Panc1 (cell line): ENCODE measurements at regions not wholly inside any gene's neighbourhood (a gene's known extent, or its start where the extent isn't known, plus 50 kb on each side); places are given as distances from the start of the nearest gene placed in this dataset.
"Not testable (repeated sequence)": the region's sequence is repeated elsewhere in the genome, so short reads cannot be mapped to it uniquely, and the experiment has no call there.

ENCODE experiments used
- ATAC-seq: fragments of 200-7000 bp; cut with Tn5 transposase; 2 replicates; pipeline ENCODE4 v1.9.1; 2020; ENCODE audit warnings: mild to moderate bottlenecking, moderate library complexity
- BruUV-seq: library from RNA; stranded (reverse); fragments of 400-500 nt; replicated peaks from 2 replicates; lab custom pipeline; 2021; lab: Mats Ljungman, UMichigan
- CTCF ChIA-PET: fragments of 300-600 bp; sonication (Branson Sonifier 250); formaldehyde crosslinking; loops from one replicate; lab custom pipeline; 2022; ENCODE audit warnings: antibody characterized with exemption; lab: Charles Lee
- POLR2A ChIA-PET: fragments of 300-600 bp; sonication (Branson Sonifier 250); formaldehyde crosslinking; loops from one replicate; lab custom pipeline; 2022; ENCODE audit warnings: antibody characterized with exemption; lab: Charles Lee
- DNase-seq: peaks from one replicate; pipeline ENCODE4 v3.0.0-alpha.2; 2010; ENCODE audit warnings: low read depth, low spot score
- H3K27ac ChIP-seq: 2 replicates; pipeline ENCODE4 v1.5.1; 2011; ENCODE audit warnings: mild to moderate bottlenecking, low read length, inconsistent platforms
- H3K27me3 ChIP-seq: fragments of 200-500 bp; sonication (Bioruptor generic); 2 replicates; pipeline ENCODE4 v1.6.0; 2014; ENCODE audit warnings: low read length, inconsistent platforms; ENCODE audit not compliant: control insufficient read depth, insufficient read depth
- H3K36me3 ChIP-seq: fragments of 200-500 bp; sonication (Bioruptor generic); 2 replicates; pipeline ENCODE4 v1.5.1; 2014; ENCODE audit warnings: inconsistent platforms, mild to moderate bottlenecking, low read length, moderate library complexity; ENCODE audit not compliant: control insufficient read depth, insufficient read depth
- H3K4me1 ChIP-seq: 2 replicates; pipeline ENCODE4 v1.5.1; 2011; ENCODE audit warnings: inconsistent platforms, mild to moderate bottlenecking, low read length, moderate library complexity; ENCODE audit not compliant: control insufficient read depth, insufficient read depth
- H3K4me3 ChIP-seq, 2 experiments: 2 replicates each; pipeline ENCODE4 v1.5.1; 2011 to 2012; ENCODE audit warnings: low read depth in 2 of 2, low read length in 2 of 2, mild to moderate bottlenecking in 2 of 2, inconsistent platforms in 1 of 2, moderate library complexity in 1 of 2
- H3K9me3 ChIP-seq: fragments of 200-500 bp; sonication (Bioruptor generic); 2 replicates; pipeline ENCODE4 v1.5.1; 2014; ENCODE audit warnings: low read depth, mild to moderate bottlenecking, inconsistent platforms, low read length, moderate library complexity; ENCODE audit not compliant: control insufficient read depth, insufficient read depth
- POLR2AphosphoS5 ChIP-seq: IDR thresholded peaks from 2 replicates; pipeline ENCODE4 v1.6.1; 2012; ENCODE audit warnings: mild to moderate bottlenecking, low read depth, low read length, moderate library complexity
- SIN3A ChIP-seq: IDR thresholded peaks from 2 replicates; pipeline ENCODE4 v1.6.1; 2012; ENCODE audit warnings: low read depth, mild to moderate bottlenecking, low read length, moderate library complexity, borderline replicate concordance; ENCODE audit not compliant: insufficient read depth
- TCF7L2 ChIP-seq: IDR thresholded peaks from 2 replicates; pipeline ENCODE4 v1.6.1; 2011; ENCODE audit warnings: mild to moderate bottlenecking, low read depth, low read length, inconsistent platforms
- in situ Hi-C: cut with HindIII; loops from 2 replicates; pipeline ENCODE4 v1.10.0; 2016; ENCODE audit warnings: low sequenced_read_pairs, low pct_unique_long_range_greater_than_20kb
- intact Hi-C: fragments of 100-400 bp; cut with micrococcal nuclease; formaldehyde crosslinking; loops from one replicate; pipeline ENCODE4 v1.10.0; 2022; ENCODE audit not compliant: unreplicated experiment
- TF ChIP-seq, protein P1 (sequence below), 2 experiments: IDR thresholded peaks; 2 replicates each; pipeline ENCODE4 v1.6.1; 2011 to 2012; ENCODE audit warnings: low read depth in 2 of 2, control low read depth in 1 of 2, low read length in 1 of 2, mild to moderate bottlenecking in 1 of 2, moderate library complexity in 1 of 2; ENCODE audit not compliant: insufficient read depth in 1 of 2
- TF ChIP-seq, protein P2 (sequence below): fragments of 450-650 bp; IDR thresholded peaks from 2 replicates; pipeline ENCODE4 v1.5.1; 2017; ENCODE audit warnings: mild to moderate bottlenecking

DNA sequence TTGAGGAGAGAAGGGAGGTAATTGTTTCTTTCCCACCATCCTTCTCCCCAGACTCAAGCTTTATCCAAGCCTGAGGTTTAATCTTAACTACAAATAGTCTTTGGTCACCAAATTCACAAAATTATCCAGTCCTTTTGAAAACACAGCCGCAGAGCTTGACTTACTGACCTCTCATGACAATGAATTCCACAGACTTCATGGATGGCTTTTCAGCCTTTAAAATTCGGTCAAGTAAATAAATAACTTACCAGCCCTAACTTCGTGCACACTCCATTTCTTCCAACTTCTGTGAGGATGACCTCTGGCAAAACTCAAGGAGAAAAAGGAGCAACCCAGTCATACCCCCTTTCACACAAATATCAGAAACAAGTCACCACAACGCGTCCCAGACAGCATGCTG, 137.0 kb upstream of the CDKN3 start:
- TF ChIP-seq, protein P1, sequence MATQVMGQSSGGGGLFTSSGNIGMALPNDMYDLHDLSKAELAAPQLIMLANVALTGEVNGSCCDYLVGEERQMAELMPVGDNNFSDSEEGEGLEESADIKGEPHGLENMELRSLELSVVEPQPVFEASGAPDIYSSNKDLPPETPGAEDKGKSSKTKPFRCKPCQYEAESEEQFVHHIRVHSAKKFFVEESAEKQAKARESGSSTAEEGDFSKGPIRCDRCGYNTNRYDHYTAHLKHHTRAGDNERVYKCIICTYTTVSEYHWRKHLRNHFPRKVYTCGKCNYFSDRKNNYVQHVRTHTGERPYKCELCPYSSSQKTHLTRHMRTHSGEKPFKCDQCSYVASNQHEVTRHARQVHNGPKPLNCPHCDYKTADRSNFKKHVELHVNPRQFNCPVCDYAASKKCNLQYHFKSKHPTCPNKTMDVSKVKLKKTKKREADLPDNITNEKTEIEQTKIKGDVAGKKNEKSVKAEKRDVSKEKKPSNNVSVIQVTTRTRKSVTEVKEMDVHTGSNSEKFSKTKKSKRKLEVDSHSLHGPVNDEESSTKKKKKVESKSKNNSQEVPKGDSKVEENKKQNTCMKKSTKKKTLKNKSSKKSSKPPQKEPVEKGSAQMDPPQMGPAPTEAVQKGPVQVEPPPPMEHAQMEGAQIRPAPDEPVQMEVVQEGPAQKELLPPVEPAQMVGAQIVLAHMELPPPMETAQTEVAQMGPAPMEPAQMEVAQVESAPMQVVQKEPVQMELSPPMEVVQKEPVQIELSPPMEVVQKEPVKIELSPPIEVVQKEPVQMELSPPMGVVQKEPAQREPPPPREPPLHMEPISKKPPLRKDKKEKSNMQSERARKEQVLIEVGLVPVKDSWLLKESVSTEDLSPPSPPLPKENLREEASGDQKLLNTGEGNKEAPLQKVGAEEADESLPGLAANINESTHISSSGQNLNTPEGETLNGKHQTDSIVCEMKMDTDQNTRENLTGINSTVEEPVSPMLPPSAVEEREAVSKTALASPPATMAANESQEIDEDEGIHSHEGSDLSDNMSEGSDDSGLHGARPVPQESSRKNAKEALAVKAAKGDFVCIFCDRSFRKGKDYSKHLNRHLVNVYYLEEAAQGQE (IDR thresholded peaks at IDR 0.05; ENCODE audit: insufficient read depth in 1 of 2, low read depth in 2 of 2, low read length in 1 of 2): no peak
- TF ChIP-seq TCF7L2 (no peak), POLR2AphosphoS5 (no peak), SIN3A (no peak)
- TF ChIP-seq, protein P2, sequence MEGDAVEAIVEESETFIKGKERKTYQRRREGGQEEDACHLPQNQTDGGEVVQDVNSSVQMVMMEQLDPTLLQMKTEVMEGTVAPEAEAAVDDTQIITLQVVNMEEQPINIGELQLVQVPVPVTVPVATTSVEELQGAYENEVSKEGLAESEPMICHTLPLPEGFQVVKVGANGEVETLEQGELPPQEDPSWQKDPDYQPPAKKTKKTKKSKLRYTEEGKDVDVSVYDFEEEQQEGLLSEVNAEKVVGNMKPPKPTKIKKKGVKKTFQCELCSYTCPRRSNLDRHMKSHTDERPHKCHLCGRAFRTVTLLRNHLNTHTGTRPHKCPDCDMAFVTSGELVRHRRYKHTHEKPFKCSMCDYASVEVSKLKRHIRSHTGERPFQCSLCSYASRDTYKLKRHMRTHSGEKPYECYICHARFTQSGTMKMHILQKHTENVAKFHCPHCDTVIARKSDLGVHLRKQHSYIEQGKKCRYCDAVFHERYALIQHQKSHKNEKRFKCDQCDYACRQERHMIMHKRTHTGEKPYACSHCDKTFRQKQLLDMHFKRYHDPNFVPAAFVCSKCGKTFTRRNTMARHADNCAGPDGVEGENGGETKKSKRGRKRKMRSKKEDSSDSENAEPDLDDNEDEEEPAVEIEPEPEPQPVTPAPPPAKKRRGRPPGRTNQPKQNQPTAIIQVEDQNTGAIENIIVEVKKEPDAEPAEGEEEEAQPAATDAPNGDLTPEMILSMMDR: no peak
- ChIA-PET CTCF (no interaction called here), POLR2A (no interaction called here)
- no peak overlapping the region for H3K27ac ChIP-seq
- in situ Hi-C loops (no loop called here), intact Hi-C loops (no loop called here)
- no peak overlapping the region for H3K4me3 ChIP-seq
- H3K4me1 ChIP-seq: no peaks in the 10 kb centered on the region
- no peak for DNase-seq
- no peaks in the 10 kb centered on the region for H3K36me3 ChIP-seq
- no TSS peak for BruUV-seq
- H3K9me3 ChIP-seq: no peaks in the 10 kb centered on the region
- no peak for ATAC-seq
- H3K27me3 ChIP-seq: no peaks in the 10 kb centered on the region

DNA sequence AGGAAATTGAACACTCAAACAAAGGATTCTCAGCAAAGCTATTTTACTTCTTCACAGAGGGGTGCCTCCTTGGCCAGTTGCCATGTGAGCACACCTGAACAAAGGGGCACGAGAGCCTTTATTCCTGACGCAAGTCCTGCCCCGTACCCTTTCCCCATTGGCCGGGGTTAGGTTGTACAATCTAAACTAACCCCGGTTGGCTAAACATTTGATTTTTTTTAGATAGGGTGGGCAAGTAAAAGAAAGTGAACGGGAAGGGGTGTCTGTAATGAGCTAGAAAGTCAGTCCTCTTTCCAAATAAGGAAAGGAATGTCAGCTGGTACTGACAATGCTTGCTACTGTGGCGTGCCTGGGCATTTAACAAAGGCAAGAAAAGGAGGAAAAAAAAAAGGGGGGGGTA, 135.5 kb upstream of the CDKN3 start:
- H3K36me3 ChIP-seq: no peaks in the 10 kb centered on the region
- H3K4me1 ChIP-seq: no peaks in the 10 kb centered on the region
- ATAC-seq (no peak), DNase-seq (no peak)
- in situ Hi-C loops (no loop called here), intact Hi-C loops (no loop called here)
- H3K27ac ChIP-seq: no peak overlapping the region
- H3K4me3 ChIP-seq: no peak overlapping the region
- CTCF ChIA-PET: no interaction called here
- POLR2A ChIA-PET: no interaction called here
- H3K27me3 ChIP-seq: no peaks in the 10 kb centered on the region
- TF ChIP-seq, protein P2: no peak
- TF ChIP-seq, protein P1 (IDR thresholded peaks at IDR 0.05; ENCODE audit: insufficient read depth in 1 of 2, low read depth in 2 of 2, low read length in 1 of 2): no peak
- no peak for TF ChIP-seq SIN3A
- TF ChIP-seq TCF7L2: no peak
- TF ChIP-seq POLR2AphosphoS5: no peak
- BruUV-seq: no TSS peak
- no peaks in the 10 kb centered on the region for H3K9me3 ChIP-seq

DNA sequence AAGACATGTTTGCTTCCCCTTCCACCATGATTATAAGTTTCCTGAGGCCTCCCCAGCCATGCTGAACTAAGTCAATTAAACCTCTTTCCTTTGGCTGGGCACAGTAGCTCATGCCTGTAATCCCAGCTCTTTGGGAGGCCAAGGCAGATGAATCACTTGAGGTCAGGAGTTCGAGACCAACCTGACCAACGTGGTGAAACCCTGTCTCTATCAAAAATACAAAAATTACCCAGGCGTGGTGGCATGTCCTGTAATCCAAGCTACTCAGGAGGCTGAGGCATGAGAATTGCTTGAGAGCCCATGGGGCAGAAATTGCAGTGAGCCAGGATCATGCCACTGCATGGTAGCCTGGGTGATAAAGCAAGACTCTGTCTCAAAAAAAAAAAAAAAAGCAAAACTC, 130.2 kb upstream of the CDKN3 start:
- BruUV-seq, ATAC-seq, H3K9me3 ChIP-seq, H3K36me3 ChIP-seq, intact Hi-C loops, H3K4me3 ChIP-seq, POLR2A ChIA-PET, H3K4me1 ChIP-seq, CTCF ChIA-PET, H3K27me3 ChIP-seq, DNase-seq, H3K27ac ChIP-seq, in situ Hi-C loops: not testable (repeated sequence)
